UCSD-AML1 (cell line): ENCODE measurements at regions not wholly inside any gene's neighbourhood (a gene's known extent, or its start where the extent isn't known, plus 50 kb on each side); places are given as distances from the start of the nearest gene placed in this dataset.

Source experiments
- DNase-seq: peaks from one replicate; lab custom pipeline; 2025; ENCODE audit not compliant: unreplicated experiment; lab: John Stamatoyannopoulos, UW

GRCh38 chr13:34001389-34001788 is 183.4 kb downstream of the RFC3 start:
- no peak for DNase-seq

- no peak for DNase-seq
These were observed 184.2 kb downstream of the RFC3 start for GRCh38 chr13:34002141-34002540.

GRCh38 chr13:34002924-34003323 is 185.0 kb downstream of the RFC3 start:
- DNase-seq = no peak

- DNase-seq = no peak
These were observed 185.7 kb downstream of the RFC3 start for GRCh38 chr13:34003656-34004055.

DNA sequence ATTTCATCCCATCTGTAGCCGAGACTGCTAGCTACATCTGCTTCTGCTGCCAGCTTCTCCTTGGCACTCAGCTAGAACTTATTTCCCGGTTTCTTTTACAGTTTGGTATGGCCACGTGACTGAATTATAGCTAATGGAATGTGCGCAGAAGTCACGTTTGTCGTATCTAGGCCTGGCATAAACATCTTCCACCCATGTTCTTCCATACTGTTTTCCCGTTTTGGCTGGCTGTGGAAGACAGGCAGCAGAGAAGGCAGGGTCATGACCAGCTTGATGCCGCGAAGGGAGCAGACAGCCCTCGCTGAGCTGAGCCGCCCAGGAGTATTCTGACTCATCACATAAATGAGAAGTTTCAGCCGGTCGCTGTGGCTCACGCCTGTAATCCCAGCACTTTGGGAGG is 186.7 kb downstream of the RFC3 start:
- DNase-seq = no peak

DNA sequence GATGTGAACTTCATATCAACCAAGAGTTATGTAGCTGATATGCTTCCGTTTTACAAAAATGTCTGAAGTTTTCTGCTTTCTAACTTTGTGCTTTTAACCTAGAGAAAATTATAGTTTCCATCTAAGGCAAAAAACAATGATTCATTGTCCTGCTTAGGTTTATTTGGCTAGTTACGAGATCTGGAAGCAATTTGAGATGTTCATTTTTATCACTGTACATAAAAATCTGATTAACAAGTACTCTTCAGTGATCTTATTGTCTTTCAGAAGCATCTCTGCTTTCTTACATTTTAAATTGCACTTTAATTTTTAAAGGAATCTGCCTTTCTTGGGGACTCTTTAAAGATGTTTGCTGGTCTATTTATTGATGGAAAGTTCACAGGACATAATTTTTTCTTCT is 188.1 kb downstream of the RFC3 start:
- no peak for DNase-seq

- no peak for DNase-seq
These were observed 193.7 kb downstream of the RFC3 start for GRCh38 chr13:34011552-34012085.

DNA sequence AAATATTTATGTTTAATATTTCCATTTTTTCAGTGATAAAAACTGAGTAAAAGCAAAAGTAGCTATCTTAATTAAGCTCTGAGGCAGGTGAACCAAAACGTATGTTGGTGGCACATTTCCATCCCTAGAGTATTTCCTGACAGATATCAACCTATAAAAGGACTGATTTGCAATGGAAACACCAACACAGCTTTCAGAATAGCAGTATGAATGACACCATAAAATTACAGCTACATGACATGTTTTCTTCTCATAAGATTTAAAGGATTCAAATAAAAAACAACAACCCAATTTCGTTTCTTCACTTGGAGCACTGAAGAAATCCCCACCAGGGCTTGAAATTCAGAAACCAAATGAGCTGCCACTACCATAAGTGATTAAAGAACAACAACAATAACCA is 194.4 kb downstream of the RFC3 start:
- DNase-seq = no peak

DNA sequence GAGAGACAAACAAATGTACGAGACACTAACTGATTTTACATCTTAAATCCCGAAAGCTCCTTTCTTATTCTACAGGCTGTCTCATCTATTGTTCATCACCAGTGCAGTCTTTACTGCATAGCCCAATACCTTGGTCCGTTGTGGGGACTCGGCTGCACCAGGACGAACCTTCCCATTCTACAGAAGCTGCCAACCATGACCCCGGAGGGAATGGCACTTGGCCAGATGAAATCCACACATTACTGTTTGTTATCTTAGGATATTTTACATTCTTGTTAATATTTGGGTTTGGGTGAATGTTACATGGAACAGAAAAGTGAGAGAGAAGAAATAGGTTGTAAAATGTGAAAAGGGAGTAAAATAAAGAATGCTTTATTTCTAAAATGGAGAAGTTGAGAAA is 195.1 kb downstream of the RFC3 start:
- DNase-seq = no peak

DNA sequence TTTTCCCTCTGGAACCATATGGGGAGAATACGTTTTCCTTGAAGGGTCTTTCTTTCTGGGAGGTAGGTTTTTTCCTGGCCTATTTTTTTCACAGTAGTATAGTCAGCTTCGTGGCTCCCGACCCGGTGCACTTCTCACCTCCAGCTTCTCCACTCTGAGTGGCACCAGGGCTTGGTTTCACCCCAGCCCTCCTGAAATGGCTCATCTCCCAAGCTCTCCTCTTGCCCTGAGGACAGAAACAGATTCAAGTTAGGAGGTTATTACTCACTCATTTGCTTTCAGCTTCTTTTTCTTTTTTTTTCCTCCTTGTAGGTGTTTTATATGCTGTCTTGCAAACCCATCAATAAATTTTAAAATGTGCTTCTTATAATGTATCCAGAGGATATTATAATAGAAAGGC is 199.3 kb downstream of the RFC3 start:
- no peak for DNase-seq

- DNase-seq = no peak
These were observed 201.9 kb downstream of the RFC3 start for GRCh38 chr13:34019870-34020269.

- DNase-seq = no peak
These were observed 202.4 kb downstream of the RFC3 start for GRCh38 chr13:34020388-34020787.

- no peak for DNase-seq
These were observed 203.7 kb downstream of the RFC3 start for GRCh38 chr13:34021619-34022018.

- DNase-seq = no peak
These were observed 207.8 kb downstream of the RFC3 start for GRCh38 chr13:34025746-34026145.

GRCh38 chr13:34026308-34026707 is 208.4 kb downstream of the RFC3 start:
- no peak for DNase-seq

DNA sequence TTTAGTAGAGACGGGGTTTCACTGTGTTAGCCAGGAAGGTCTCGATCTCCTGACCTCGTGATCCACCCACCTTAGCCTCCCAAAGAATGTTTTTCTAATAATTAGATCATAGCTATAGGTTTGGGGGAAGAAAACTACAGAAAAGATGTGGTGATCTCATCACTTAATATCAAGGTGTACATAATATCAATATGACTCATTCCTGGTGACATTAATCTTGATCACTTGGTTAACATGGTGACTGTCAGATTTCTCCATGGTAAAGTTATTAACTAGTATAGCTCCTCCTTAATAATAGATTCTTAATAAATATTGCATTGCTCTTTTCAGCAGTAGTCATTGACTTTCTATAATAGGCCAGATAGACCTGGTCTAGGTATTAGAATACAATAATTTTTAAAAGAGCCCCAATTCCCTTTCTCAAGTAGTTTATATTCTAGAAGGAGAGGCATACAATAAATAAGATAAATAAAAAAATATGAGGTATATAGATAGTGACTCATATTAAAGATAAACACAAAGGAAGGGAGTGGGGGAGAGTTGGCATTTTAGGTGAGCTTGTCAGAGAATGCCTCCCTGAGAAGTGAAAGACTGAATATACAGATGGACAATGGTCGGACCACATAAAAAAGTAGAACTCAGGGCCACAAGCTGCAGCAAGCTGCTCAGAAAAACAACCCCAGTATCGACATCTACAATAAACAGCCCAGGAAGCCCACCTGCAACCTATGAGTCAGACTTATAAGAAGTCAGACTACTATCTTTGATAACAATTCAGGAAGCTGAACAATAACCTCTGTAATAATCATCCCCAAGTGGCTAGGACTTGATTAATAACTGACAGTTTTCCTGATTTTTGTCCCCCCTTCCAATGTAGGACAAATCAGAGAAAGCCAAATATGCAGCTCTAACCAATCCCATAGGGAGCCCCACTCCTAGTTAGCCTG is 210.8 kb downstream of the RFC3 start:
- DNase-seq = no peak

DNA sequence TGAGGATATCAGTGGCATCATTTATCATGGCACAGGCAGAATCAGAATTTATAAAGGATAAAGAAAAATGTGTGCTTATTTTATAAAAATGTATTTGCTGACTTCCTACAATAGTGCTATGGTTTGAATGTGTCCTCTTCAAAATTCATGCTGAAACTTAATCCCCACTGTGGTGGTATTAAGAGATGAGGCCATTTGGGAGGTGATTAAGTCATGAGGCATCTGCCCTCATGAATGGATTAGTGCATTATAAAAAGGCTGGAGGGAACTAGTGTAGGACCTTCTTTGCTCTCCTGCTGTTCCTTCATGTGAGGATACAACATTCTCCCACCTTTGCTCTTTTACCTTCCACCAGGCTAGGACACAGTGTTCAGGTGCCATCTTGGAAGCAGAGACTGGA is 212.8 kb downstream of the RFC3 start:
- no peak for DNase-seq

DNA sequence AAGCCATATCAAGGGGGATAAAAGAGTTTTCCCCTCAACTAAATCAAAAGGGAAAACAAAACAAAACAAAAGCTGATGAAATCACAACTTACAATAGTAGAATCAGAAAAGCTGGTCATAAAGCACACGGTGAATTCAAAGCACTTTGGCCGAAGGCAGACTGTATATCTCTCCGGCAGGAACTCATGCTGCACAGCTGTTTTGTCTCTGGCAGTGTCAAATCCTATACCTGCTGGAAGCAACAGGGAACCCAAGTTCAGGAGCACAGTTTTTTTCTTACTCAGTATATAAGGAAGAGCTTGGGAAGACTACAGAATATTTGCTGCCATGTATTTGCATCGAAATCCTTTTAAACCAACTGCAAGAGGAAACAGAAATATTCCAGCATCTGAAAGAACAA is 213.7 kb downstream of the RFC3 start:
- no peak for DNase-seq

DNA sequence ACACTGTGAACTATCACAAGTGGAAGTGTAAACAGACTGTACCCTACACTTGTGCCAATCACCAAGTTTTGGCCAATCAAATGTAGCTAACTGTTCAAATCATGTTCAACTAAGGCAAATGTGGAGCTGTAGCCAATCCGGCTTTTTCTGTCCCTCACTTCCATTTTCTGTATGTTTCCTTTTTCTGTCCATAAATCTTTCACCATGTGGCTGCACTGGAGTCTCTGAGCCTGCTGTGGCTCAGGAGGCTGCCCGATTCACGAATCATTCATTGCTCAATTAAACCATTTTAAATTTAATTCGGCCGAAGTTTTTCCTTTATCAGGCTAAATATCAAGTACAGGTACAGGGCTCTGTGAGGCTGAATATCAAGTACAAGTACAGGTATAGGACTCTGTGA is 216.5 kb downstream of the RFC3 start:
- no peak for DNase-seq

- DNase-seq = no peak
These were observed 217.2 kb downstream of the RFC3 start for GRCh38 chr13:34035178-34035577.

DNA sequence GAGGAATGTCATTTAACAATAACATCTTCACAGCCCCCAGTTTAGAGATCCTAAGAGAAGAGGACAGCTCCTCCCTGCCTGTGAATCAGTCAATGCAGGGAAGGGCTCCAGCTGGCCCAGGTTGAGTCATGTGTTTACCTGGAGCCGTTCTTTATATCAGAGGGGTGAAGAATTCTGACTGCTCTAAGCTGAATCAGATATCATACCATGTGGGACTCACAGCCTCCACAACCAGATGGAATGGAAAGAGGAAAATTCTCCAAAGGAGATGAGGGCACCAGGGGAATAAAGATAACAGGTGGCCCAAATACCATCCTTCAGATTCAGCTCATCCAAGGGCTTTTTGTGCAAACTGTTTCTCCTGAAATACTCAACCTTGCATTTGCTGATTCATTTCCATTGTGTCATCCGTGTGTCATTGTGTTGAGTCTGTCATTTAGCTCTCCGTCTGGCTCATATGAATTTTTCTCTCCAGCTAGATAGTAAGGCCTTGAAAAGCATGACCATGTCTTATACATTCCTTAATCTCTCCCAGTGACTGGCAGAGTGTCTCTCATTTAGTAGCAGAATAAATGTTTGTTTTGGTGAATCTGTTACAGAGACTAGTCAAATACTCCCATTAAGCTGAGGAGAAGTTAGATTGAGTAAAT is 217.9 kb downstream of the RFC3 start:
- no peak for DNase-seq
